HEK293T (cell line): ENCODE measurements at regions not wholly inside any gene's neighbourhood (a gene's known extent, or its start where the extent isn't known, plus 50 kb on each side); places are given as distances from the start of the nearest gene placed in this dataset.

Experiments
- CTCF ChIA-PET: fragments of 350-600 bp; formaldehyde crosslinking; extraction: SDS; loops from one replicate; lab custom pipeline; 2021; ENCODE audit warnings: antibody characterized with exemption, inconsistent platforms; lab: Yijun Ruan, JAX
- POLR2A ChIA-PET: fragments of 350-600 bp; formaldehyde crosslinking; extraction: SDS; loops from one replicate; lab custom pipeline; 2020; ENCODE audit warnings: antibody characterized with exemption, inconsistent platforms; lab: Yijun Ruan, JAX
- DNase-seq: peaks from one replicate; pipeline ENCODE4 v3.0.0; 2012; ENCODE audit warnings: mixed read lengths; ENCODE audit errors: extremely low spot score
- ARNT ChIP-seq: fragments of 450-650 bp; IDR thresholded peaks from 2 replicates; pipeline ENCODE4 v1.6.1; 2017; ENCODE audit warnings: mild to moderate bottlenecking
- BHLHE40 ChIP-seq: fragments of 450-650 bp; IDR thresholded peaks from 2 replicates; pipeline ENCODE4 v1.6.1; 2016; ENCODE audit warnings: mild to moderate bottlenecking, moderate library complexity, borderline replicate concordance
- CTBP1 ChIP-seq: fragments of 450-650 bp; IDR thresholded peaks from 2 replicates; pipeline ENCODE4 v1.6.1; 2016; ENCODE audit warnings: borderline replicate concordance
- ELF4 ChIP-seq: fragments of 450-650 bp; IDR thresholded peaks from 2 replicates; pipeline ENCODE4 v1.6.1; 2017; ENCODE audit warnings: antibody characterized with exemption
- FOXA1 ChIP-seq: fragments of 450-650 bp; IDR thresholded peaks from 2 replicates; pipeline ENCODE4 v1.6.1; 2016; ENCODE audit warnings: mild to moderate bottlenecking
- FOXK2 ChIP-seq: fragments of 450-650 bp; IDR thresholded peaks from 2 replicates; pipeline ENCODE4 v1.6.1; 2016; ENCODE audit warnings: mild to moderate bottlenecking
- FOXM1 ChIP-seq: fragments of 450-650 bp; IDR thresholded peaks from 2 replicates; pipeline ENCODE4 v1.6.1; 2017; ENCODE audit warnings: mild to moderate bottlenecking, borderline replicate concordance
- HDGF ChIP-seq: fragments of 450-650 bp; IDR thresholded peaks from 2 replicates; pipeline ENCODE4 v1.6.1; 2017; ENCODE audit warnings: antibody characterized with exemption, borderline replicate concordance
- L3MBTL2 ChIP-seq: fragments of 450-650 bp; conservative IDR thresholded peaks from 2 replicates; pipeline ENCODE4 v1.6.1; 2016; ENCODE audit warnings: mild to moderate bottlenecking
- LEF1 ChIP-seq: fragments of 450-650 bp; IDR thresholded peaks from 2 replicates; pipeline ENCODE4 v1.6.1; 2017; ENCODE audit warnings: mild to moderate bottlenecking, borderline replicate concordance
- NFRKB ChIP-seq: fragments of 450-650 bp; IDR thresholded peaks from 2 replicates; pipeline ENCODE4 v1.6.1; 2016; ENCODE audit warnings: mild to moderate bottlenecking, moderate library complexity
- SP1 ChIP-seq: fragments of 450-650 bp; IDR thresholded peaks from 2 replicates; pipeline ENCODE4 v1.6.1; 2017
- SUZ12 ChIP-seq: fragments of 450-650 bp; IDR thresholded peaks from 2 replicates; pipeline ENCODE4 v1.6.1; 2016; ENCODE audit warnings: mild to moderate bottlenecking
- TARDBP ChIP-seq: fragments of 450-650 bp; IDR thresholded peaks from 2 replicates; pipeline ENCODE4 v1.6.1; 2016
- ZNF384 ChIP-seq: fragments of 450-650 bp; IDR thresholded peaks from 2 replicates; pipeline ENCODE4 v1.6.1; 2016
- TF ChIP-seq, protein P1 (sequence below): fragments of 450-650 bp; IDR thresholded peaks from 2 replicates; pipeline ENCODE4 v1.6.1; 2016

DNA sequence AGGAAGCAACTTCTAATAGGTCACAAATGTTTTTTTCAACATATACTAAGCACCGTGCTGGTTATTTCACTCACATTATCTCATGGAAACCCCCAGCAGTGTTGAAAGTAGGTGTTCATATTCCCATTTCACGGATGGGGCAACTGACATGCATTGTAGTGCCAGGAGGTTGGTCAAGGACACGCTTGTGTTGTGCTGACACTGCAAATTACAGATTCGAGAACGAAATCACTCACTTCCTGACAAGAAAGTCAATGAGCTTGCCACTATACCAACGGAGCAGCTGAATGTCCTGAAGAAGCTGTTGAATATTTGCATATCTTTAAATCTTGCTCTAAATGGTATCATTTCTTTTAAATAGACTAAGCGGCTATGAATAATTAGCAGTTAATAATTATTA lies 378.0 kb upstream of the C16orf82 start:
- no peak for DNase-seq
- CTCF ChIA-PET, result no interaction called here
- POLR2A ChIA-PET, result no interaction called here

DNA sequence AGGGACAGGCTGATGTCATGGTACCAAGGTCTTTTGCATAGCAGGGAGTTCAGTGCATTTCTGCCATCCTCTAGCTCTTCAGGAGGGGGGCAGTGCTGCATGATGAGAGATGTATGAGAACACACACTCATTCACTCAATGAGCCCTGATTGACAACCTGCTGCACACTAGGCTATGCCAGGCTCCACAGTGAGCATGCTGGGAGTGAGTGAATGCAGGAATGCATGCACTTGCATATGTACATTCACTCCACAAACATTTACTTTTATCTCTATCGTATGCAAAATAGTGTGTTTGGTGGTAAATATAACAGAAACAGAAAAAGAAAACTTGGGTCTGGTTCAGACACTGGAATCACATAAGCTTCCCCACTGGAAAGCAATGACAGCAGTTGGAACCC lies 374.1 kb upstream of the C16orf82 start:
- ChIA-PET POLR2A (no interaction called here), CTCF (no interaction called here)
- DNase-seq, result no peak
- no peak for TF ChIP-seq SP1
- TF ChIP-seq SUZ12, result no peak
- TF ChIP-seq LEF1, result no peak
- no peak for TF ChIP-seq FOXM1
- no peak for TF ChIP-seq L3MBTL2
- no peak for TF ChIP-seq ZNF384
- no peak for TF ChIP-seq HDGF
- TF ChIP-seq FOXA1, result no peak

More for the DNA sequence above, 378.0 kb upstream of the C16orf82 start:
- TF ChIP-seq SUZ12 (no peak), FOXA1 (no peak), CTBP1 (no peak), ARNT (no peak), TARDBP (no peak), SP1 (no peak), BHLHE40 (no peak), HDGF (no peak), LEF1 (no peak), FOXM1 (no peak), ELF4 (no peak), L3MBTL2 (no peak), FOXK2 (no peak), ZNF384 (no peak), NFRKB (no peak)
- TF ChIP-seq, protein P1, sequence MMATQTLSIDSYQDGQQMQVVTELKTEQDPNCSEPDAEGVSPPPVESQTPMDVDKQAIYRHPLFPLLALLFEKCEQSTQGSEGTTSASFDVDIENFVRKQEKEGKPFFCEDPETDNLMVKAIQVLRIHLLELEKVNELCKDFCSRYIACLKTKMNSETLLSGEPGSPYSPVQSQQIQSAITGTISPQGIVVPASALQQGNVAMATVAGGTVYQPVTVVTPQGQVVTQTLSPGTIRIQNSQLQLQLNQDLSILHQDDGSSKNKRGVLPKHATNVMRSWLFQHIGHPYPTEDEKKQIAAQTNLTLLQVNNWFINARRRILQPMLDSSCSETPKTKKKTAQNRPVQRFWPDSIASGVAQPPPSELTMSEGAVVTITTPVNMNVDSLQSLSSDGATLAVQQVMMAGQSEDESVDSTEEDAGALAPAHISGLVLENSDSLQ, result no peak

DNA sequence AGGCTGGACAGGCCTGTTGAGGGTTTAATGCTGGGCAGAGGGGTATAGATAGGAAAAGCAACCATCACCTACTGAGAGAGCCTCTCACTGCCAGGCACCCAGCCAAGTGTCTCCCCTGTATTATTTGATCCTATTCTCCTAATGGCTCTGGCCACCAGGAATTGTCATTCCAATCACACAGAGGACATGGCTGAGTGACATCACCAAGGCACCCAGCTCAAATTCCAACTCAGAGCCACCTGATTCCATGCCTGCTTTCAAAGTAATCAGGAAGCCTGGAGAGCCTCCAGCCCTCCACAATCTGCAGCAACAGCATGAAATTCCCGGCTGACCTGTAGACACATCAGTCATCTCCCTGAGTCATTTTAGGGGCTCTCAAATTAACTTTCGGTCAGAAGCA lies 368.9 kb upstream of the C16orf82 start:
- ChIA-PET CTCF (no interaction called here), POLR2A (no interaction called here)
- DNase-seq, result no peak
- TF ChIP-seq CTBP1 (no peak), L3MBTL2 (no peak), ZNF384 (no peak), LEF1 (no peak), FOXM1 (no peak), ARNT (no peak), ELF4 (no peak), HDGF (no peak), SUZ12 (no peak), SP1 (no peak), FOXK2 (no peak), FOXA1 (no peak), TARDBP (no peak), BHLHE40 (no peak), NFRKB (no peak)
- TF ChIP-seq, protein P1, result no peak

DNA sequence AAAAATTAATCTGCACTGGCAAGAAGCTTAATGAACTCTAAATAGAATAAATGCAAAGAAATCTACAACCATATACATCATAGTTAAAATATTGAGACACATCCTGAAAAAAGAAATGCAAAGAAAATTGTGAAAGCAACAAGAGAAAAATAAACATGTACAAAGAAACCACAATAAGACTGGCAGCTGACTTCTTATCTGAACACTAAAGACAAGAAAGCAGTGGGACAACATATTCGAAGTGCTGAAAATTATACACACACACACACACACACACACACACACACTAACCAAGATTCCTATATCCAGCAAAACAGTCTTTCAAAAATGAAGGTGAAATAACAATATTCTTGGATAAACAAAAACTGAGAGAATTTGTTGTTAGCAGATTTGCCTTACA lies 366.5 kb upstream of the C16orf82 start:
- no peak for TF ChIP-seq ZNF384
- no peak for TF ChIP-seq TARDBP
- TF ChIP-seq, protein P1, result no peak
- TF ChIP-seq SP1, result no peak
- TF ChIP-seq LEF1, result no peak
- TF ChIP-seq FOXM1, result no peak
- no peak for TF ChIP-seq FOXK2
- no peak for TF ChIP-seq ELF4
- no peak for TF ChIP-seq ARNT
- TF ChIP-seq L3MBTL2, result no peak
- no peak for TF ChIP-seq BHLHE40
- no peak for TF ChIP-seq NFRKB
- no peak for TF ChIP-seq CTBP1
- TF ChIP-seq HDGF, result no peak
- no peak for TF ChIP-seq SUZ12
- TF ChIP-seq FOXA1, result no peak
- CTCF ChIA-PET, result no interaction called here
- POLR2A ChIA-PET, result no interaction called here
- DNase-seq, result no peak

DNA sequence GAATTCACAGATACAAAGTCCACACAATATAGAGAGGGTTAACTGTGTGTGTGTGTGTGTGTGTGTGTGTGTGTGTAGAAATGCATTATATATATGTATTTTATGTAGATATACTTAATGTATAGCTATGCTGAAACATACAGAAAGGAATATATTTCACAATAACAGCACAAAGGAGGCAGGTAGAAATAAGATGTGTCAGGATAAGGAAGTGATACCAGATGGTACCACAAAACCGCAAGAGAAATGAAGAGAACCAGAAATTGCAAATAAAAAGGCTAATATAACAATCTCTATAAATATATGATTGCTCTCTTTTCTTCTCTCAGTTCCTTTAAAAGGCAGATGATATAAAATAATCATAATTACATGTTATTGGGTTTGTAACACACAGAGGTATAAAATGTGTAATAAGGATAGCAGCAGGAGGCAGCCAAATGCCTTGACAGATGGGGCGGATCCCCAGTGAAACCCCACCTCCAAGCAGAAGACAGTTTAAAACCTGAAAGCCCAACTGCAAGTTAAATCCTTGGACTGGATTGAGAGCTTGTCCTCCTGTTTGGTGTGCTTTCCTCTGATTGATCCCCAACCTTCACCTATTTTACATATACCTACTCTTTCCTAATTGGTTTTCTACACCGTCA lies 365.4 kb upstream of the C16orf82 start:
- no peak for DNase-seq
- TF ChIP-seq, protein P1, result no peak
- TF ChIP-seq TARDBP, result no peak
- TF ChIP-seq L3MBTL2, result no peak
- no peak for TF ChIP-seq FOXK2
- no peak for TF ChIP-seq SP1
- TF ChIP-seq CTBP1, result no peak
- TF ChIP-seq FOXM1, result no peak
- no peak for TF ChIP-seq LEF1
- TF ChIP-seq ARNT, result no peak
- no peak for TF ChIP-seq HDGF
- no peak for TF ChIP-seq SUZ12
- ChIA-PET CTCF (no interaction called here), POLR2A (no interaction called here)
